ENCODE measurements at regions not wholly inside any gene's neighbourhood (a gene's known extent, or its start where the extent isn't known, plus 50 kb on each side); places are given as distances from the start of the nearest gene placed in this dataset.

- TF ChIP-seq USF2 (IDR thresholded peaks at IDR 0.05; ENCODE audit: low read depth, low read length) (peak; percentile 34; the same call in 1 of the 2 replicates), FOS (IDR thresholded peaks at IDR 0.05; ENCODE audit: low read depth, low read length) (no peak), MAZ (IDR thresholded peaks at IDR 0.05; ENCODE audit: borderline replicate concordance, low read depth, low read length) (0 out of 2 replicates have a peak, but pooled peaks have one; percentile 24)
- H3K27me3 ChIP-seq (ENCODE audit: control insufficient read depth, insufficient read depth, low read length): no peaks in the 10 kb centered on the region
- dilution Hi-C loops (cut with HindIII; ENCODE audit: low sequenced_read_pairs, unreplicated experiment) (no loop called here), intact Hi-C loops (cut with micrococcal nuclease) (no loop called here), in situ Hi-C loops (cut with MboI; ENCODE audit: low sequenced_read_pairs) (no loop called here)
- H2BK120ac ChIP-seq (ENCODE audit: low read depth, low read length): peak overlapping the region; percentile 97
- peak overlapping the region; percentile 100 for H3K4ac ChIP-seq (ENCODE audit: low read depth, low read length)
- peak overlapping the region; percentile 100 for H2BK15ac ChIP-seq (ENCODE audit: low read depth, low read length)
- H3K9ac ChIP-seq (ENCODE audit: low read depth, low read length): peak overlapping the region; percentile 83
- H2BK20ac ChIP-seq (ENCODE audit: low read depth, low read length): peak overlapping the region; percentile 99
- H4K91ac ChIP-seq (ENCODE audit: insufficient read depth, low read depth, low read length): peak overlapping the region; percentile 99
- ChIA-PET CTCF (interaction anchor here (1.4 to 2.5 kb wide), 3 partner anchors 9 to 34 kb away, joined by 3 to 6 read pairs (median 4); no protein-coding TSS in a partner anchor), POLR2A (ENCODE audit: unreplicated experiment) (interaction anchor here (0.6 kb wide), 1 partner anchor 9 kb away, joined by 4 read pairs; no protein-coding TSS in a partner anchor)
- H4K8ac ChIP-seq (ENCODE audit: low read depth in 2 of 2, low read length in 2 of 2): peak overlapping the region; percentile 60 to 99
- H2AK9ac ChIP-seq (replicated peaks; ENCODE audit: low read depth, low read length, poor library complexity): peak overlapping the region; percentile 89
- H3K79me1 ChIP-seq (ENCODE audit: low read depth in 1 of 2, low read length in 2 of 2): peaks cover 0 to 11% of the 10 kb centered on the region in 2 experiments; a peak in 1 of 4 replicates
- H3K18ac ChIP-seq (ENCODE audit: low read depth, low read length): peak overlapping the region; percentile 96
- H3K56ac ChIP-seq (ENCODE audit: extremely low read depth, insufficient read depth, low read length): peak overlapping the region; percentile 88
- no peaks in the 10 kb centered on the region for H4K20me1 ChIP-seq (ENCODE audit: insufficient read depth, low read length)
- peak overlapping the region; percentile 92 for H2BK5ac ChIP-seq (ENCODE audit: low read depth, low read length, poor library complexity, severe bottlenecking)
- peak; percentile 72 for DNase-seq
- H3K23ac ChIP-seq (ENCODE audit: low read depth, low read length): peak overlapping the region; percentile 96
- peak overlapping the region; percentile 98 for H3K27ac ChIP-seq (ENCODE audit: insufficient read depth, low read length)
- no TSS peak for BruUV-seq (replicated peaks)
- peaks cover 39% of the 10 kb centered on the region for H3K9me1 ChIP-seq (ENCODE audit: insufficient read depth, low read length)
- H3K4me2 ChIP-seq (ENCODE audit: low read depth, low read length): 0 out of 2 replicates have a peak overlapping the region, but pooled peaks have one; percentile 19
- peak; percentile 48 for ATAC-seq (ENCODE audit: low read depth)
- no CpG with 5 or more reads among the region's 7 CpGs for WGBS, 2 experiments (ENCODE audit: extremely low coverage in 2 of 2, insufficient read length in 1 of 2)
- H4K5ac ChIP-seq (ENCODE audit: low read depth, low read length): peak overlapping the region; percentile 99
- H2AFZ ChIP-seq (replicated peaks; ENCODE audit: low read length, poor library complexity): peak overlapping the region; percentile 78
- H2AK5ac ChIP-seq (ENCODE audit: low read depth, low read length): peak overlapping the region; percentile 100
- H3K36me3 ChIP-seq (ENCODE audit: control insufficient read depth, insufficient read depth, low read length): no peaks in the 10 kb centered on the region
- peak overlapping the region; percentile 99 for H3K14ac ChIP-seq (replicated peaks; ENCODE audit: low read depth, low read length)
- peaks cover 46% of the 10 kb centered on the region for H3K4me1 ChIP-seq (ENCODE audit: control insufficient read depth, insufficient read depth, low read length)
- H3K4me3 ChIP-seq (ENCODE audit: insufficient read depth, low read depth, low read length): no peak overlapping the region
- no peaks in the 10 kb centered on the region for H3K9me3 ChIP-seq (ENCODE audit: control insufficient read depth, insufficient read depth, low read length)
Measured at GRCh38 chr20:1810926-1811620, 84.1 kb upstream of the SIRPA start.

Data from IMR-90 (cell line).